Spleen (tissue), 11 donors: ENCODE measurements at regions not wholly inside any gene's neighbourhood (a gene's known extent, or its start where the extent isn't known, plus 50 kb on each side); places are given as distances from the start of the nearest gene placed in this dataset.

Experiments used
- DNase-seq: peaks from one replicate; pipeline ENCODE4 v3.0.0-alpha.2; 2020
- H3K27ac ChIP-seq, 8 donors: fragments of 200-600 bp; sonication (generic) in 7 of 8; 1 replicate in 4 of 8; 2 replicates in 4 of 8; pipeline versions ENCODE4 v1.5.0 to v1.8.0; 2016 to 2021; ENCODE audit warnings: inconsistent platforms in 4 of 8, mild to moderate bottlenecking in 4 of 8, moderate library complexity in 1 of 8
- H3K27me3 ChIP-seq, 7 donors: fragments of 200-600 bp; sonication (generic) in 6 of 7; replicated peaks in 1 of 7; 1 replicate in 4 of 7; 2 replicates in 3 of 7; pipeline versions ENCODE4 v1.5.0 to v1.8.0; 2016 to 2021; ENCODE audit warnings: inconsistent platforms in 3 of 7, mild to moderate bottlenecking in 1 of 7
- H3K36me3 ChIP-seq, 6 donors: fragments of 200-600 bp; sonication (generic) in 5 of 6; 1 replicate in 4 of 6; 2 replicates in 2 of 6; pipeline versions ENCODE4 v1.5.0 to v1.8.0; 2016 to 2021; ENCODE audit warnings: inconsistent platforms in 2 of 6
- H3K4me1 ChIP-seq, 6 donors: fragments of 200-600 bp; sonication (generic) in 5 of 6; 1 replicate in 3 of 6; 2 replicates in 3 of 6; pipeline versions ENCODE4 v1.5.0 to v1.8.0; 2016 to 2021; ENCODE audit warnings: inconsistent platforms in 3 of 6
- H3K4me3 ChIP-seq, 8 donors: fragments of 200-600 bp; sonication (generic) in 7 of 8; 1 replicate in 4 of 8; 2 replicates in 4 of 8; pipeline versions ENCODE4 v1.5.0 to v1.8.0; 2016 to 2021; ENCODE audit warnings: inconsistent platforms in 4 of 8, mild to moderate bottlenecking in 4 of 8, moderate library complexity in 2 of 8
- H3K9me3 ChIP-seq, 8 donors: fragments of 200-600 bp; sonication (generic) in 7 of 8; 1 replicate in 4 of 8; 2 replicates in 4 of 8; pipeline versions ENCODE4 v1.5.0 to v1.8.0; 2016 to 2021; ENCODE audit warnings: inconsistent platforms in 4 of 8
- CTCF ChIP-seq, 11 experiments: fragments of 200-600 bp in 7 of 11; fragments of 450-650 bp in 4 of 11; sonication (generic) in 4 of 11; IDR thresholded peaks in 8 of 11; conservative IDR thresholded peaks in 3 of 11; 1 replicate in 7 of 11; 2 replicates in 4 of 11; pipeline versions ENCODE4 v1.4.0 to v1.8.0; 2016 to 2021; ENCODE audit warnings: antibody characterized with exemption in 11 of 11, inconsistent platforms in 4 of 11, mild to moderate bottlenecking in 1 of 11
- POLR2A ChIP-seq, 3 donors: fragments of 450-650 bp; IDR thresholded peaks; one replicate each; pipeline ENCODE4 v1.5.1; 2017; ENCODE audit warnings: antibody characterized with exemption in 3 of 3, mild to moderate bottlenecking in 1 of 3
- POLR2AphosphoS5 ChIP-seq, 3 donors: sonication (generic); formaldehyde crosslinking; IDR thresholded peaks; one replicate each; pipeline ENCODE4 v1.5.1; 2017; ENCODE audit warnings: antibody characterized with exemption in 3 of 3
- WGBS, 5 donors: extraction: QIAGEN DNeasy Blood & Tissue Kit in 3 of 5; methylation state at CpG; one replicate each; pipeline versions ENCODE4 v1.1.5 to v1.1.7; 2013 to 2018; 5-methylcytosine and 5-hydroxymethylcytosine counted together
- intact Hi-C: fragments of 100-400 bp; cut with DNase I; formaldehyde crosslinking; loops from one replicate; pipeline ENCODE4 v1.15.0; 2023; ENCODE audit warnings: low total_unique reads
- donor health status: healthy with polysubstance abuse.
- donor health status: DM: no; HTN: no; CAD: no; lungs with moderate emphysema.
- donor health status: DM: no; HTN: no; CAD: no.
- donor health status: Bipolar disorder and iron deficiency.
- donor health status: healthy.
- donor health status: DM: no; HTN: no; CAD: no.
- donor health status: DM: yes; HTN: yes; CAD: no.

- intact Hi-C loops: no loop called here
- no peaks in the 10 kb centered on the region for H3K36me3 ChIP-seq
- TF ChIP-seq POLR2AphosphoS5 (IDR thresholded peaks at IDR 0.05) (no peak), CTCF (IDR thresholded peaks at IDR 0.05 in 8 of 11, conservative IDR thresholded peaks at IDR 0.05 in 3 of 11) (no peak), POLR2A (IDR thresholded peaks at IDR 0.05) (no peak)
- peaks cover 0 to 12% (median 0%) of the 10 kb centered on the region in 7 donors for H3K27me3 ChIP-seq
- DNase-seq: no peak
- no peak overlapping the region for H3K27ac ChIP-seq
- no peaks in the 10 kb centered on the region for H3K4me1 ChIP-seq
- no peaks in the 10 kb centered on the region for H3K9me3 ChIP-seq
- WGBS, 5 donors: 44 to 75% (median 71%) methylated on average over 7 of the region's 7 CpGs
- H3K4me3 ChIP-seq: no peak overlapping the region
Measured at GRCh38 chr9:88221105-88221504, 82.8 kb upstream of the SPATA31C2 start.

- H3K36me3 ChIP-seq: no peaks in the 10 kb centered on the region
- H3K27me3 ChIP-seq: peaks cover 0 to 12% (median 0%) of the 10 kb centered on the region in 7 donors
- no peak for DNase-seq
- no peaks in the 10 kb centered on the region for H3K9me3 ChIP-seq
- intact Hi-C loops: no loop called here
- H3K4me3 ChIP-seq: no peak overlapping the region
- no peaks in the 10 kb centered on the region for H3K4me1 ChIP-seq
- no peak overlapping the region for H3K27ac ChIP-seq
- 87 to 93% (median 92%) methylated on average over 20 of the region's 20 CpGs for WGBS, 5 donors
- TF ChIP-seq POLR2AphosphoS5 (IDR thresholded peaks at IDR 0.05) (no peak), CTCF (IDR thresholded peaks at IDR 0.05 in 8 of 11, conservative IDR thresholded peaks at IDR 0.05 in 3 of 11) (no peak), POLR2A (IDR thresholded peaks at IDR 0.05) (no peak)
Measured at GRCh38 chr9:88220652-88221051, 82.4 kb upstream of the SPATA31C2 start.

DNA sequence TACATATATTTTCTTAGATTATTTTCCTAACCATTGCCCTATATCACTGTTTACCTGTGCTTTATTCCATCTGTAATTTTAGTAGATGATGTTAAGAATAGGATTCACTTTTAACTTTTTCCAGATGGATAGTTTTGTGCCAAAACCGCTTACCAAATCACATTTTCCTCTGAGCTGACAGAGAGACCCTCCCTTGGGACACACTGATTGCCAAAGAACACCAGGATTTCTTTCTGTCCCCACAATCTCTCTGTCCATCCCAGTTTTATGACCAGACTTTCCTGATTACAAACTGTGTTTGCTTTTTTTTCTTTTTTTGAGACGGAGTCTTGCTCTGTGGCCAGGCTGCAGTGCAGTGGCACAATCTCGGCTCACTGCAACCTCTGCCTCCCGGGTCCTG lies 81.3 kb upstream of the SPATA31C2 start:
- H3K27ac ChIP-seq: no peak overlapping the region
- intact Hi-C loops: no loop called here
- 77 to 88% (median 85%) methylated on average over 4 of the region's 4 CpGs for WGBS, 5 donors
- no peak for TF ChIP-seq POLR2AphosphoS5 (IDR thresholded peaks at IDR 0.05)
- TF ChIP-seq POLR2A (IDR thresholded peaks at IDR 0.05): no peak
- no peak for TF ChIP-seq CTCF (IDR thresholded peaks at IDR 0.05 in 8 of 11, conservative IDR thresholded peaks at IDR 0.05 in 3 of 11)
- H3K4me3 ChIP-seq: no peak overlapping the region
- H3K9me3 ChIP-seq: no peaks in the 10 kb centered on the region
- no peaks in the 10 kb centered on the region for H3K4me1 ChIP-seq
- no peak for DNase-seq
- peaks cover 0 to 12% (median 0%) of the 10 kb centered on the region in 7 donors for H3K27me3 ChIP-seq
- no peaks in the 10 kb centered on the region for H3K36me3 ChIP-seq

DNA sequence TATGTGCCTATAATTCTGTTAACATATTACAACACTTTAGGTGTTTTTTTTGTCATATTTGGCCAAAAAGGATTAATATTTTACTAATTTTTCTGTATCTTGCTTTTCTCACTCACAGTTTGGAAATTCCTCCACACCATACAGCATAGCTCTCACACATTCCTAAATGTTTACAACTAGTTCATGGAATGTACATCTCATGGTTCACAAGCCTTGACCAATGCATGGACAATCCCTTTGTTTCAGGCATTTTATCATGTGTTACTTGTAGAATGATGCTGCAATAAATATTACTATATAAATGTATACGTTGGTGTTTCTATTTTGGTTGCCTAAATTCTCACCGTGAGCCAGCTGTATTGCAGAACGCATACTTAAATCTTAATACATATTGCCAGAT lies 80.5 kb upstream of the SPATA31C2 start:
- peaks cover 0 to 2% (median 0%) of the 10 kb centered on the region in 8 donors for H3K9me3 ChIP-seq
- 79 to 90% (median 87%) methylated on average over 3 of the region's 3 CpGs for WGBS, 5 donors
- no peak overlapping the region for H3K27ac ChIP-seq
- no peaks in the 10 kb centered on the region for H3K36me3 ChIP-seq
- no peaks in the 10 kb centered on the region for H3K4me1 ChIP-seq
- DNase-seq: no peak
- intact Hi-C loops: no loop called here
- TF ChIP-seq CTCF (IDR thresholded peaks at IDR 0.05 in 8 of 11, conservative IDR thresholded peaks at IDR 0.05 in 3 of 11) (no peak), POLR2AphosphoS5 (IDR thresholded peaks at IDR 0.05) (no peak), POLR2A (IDR thresholded peaks at IDR 0.05) (no peak)
- H3K27me3 ChIP-seq: peaks cover 0 to 12% (median 0%) of the 10 kb centered on the region in 7 donors
- no peak overlapping the region for H3K4me3 ChIP-seq
